ENCODE measurements at regions not wholly inside any gene's neighbourhood (a gene's known extent, or its start where the extent isn't known, plus 50 kb on each side); places are given as distances from the start of the nearest gene placed in this dataset.

- DNase-seq (ENCODE audit: low read depth): no peak
- no peak for TF ChIP-seq CTCF (IDR thresholded peaks at IDR 0.05; ENCODE audit: insufficient read depth, low read depth, low read length)
- no peak overlapping the region for H3K4me3 ChIP-seq (ENCODE audit: low read depth, low read length)
Measured at GRCh38 chr6:6920114-6920986, 187.4 kb upstream of the RREB1 start.

- TF ChIP-seq CTCF (IDR thresholded peaks at IDR 0.05; ENCODE audit: insufficient read depth, low read depth, low read length): no peak
- no peak for DNase-seq (ENCODE audit: low read depth)
- no peak overlapping the region for H3K4me3 ChIP-seq (ENCODE audit: low read depth, low read length)
Measured at GRCh38 chr6:6920987-6921313, 186.8 kb upstream of the RREB1 start.

DNA sequence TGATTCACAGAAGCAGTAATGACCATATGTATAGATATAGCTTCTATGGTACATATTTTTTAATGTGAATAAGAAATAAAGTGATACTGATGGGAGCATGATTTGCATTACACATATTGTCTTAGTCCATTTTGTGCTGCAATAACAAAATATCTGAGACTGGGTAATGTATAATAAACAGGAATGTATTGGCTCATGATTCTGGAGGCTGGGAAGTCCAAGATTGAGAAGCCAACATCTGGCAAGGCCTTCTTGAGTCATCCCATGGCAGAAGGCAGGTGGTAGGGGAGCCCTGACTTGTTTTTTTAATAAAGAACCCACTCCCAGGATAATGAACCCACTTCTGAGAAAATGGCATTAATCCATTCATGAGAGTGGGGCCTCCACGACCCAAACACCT, 185.6 kb upstream of the RREB1 start:
- no peak for DNase-seq (ENCODE audit: low read depth)
- H3K4me3 ChIP-seq (ENCODE audit: low read depth, low read length): no peak overlapping the region
- TF ChIP-seq CTCF (IDR thresholded peaks at IDR 0.05; ENCODE audit: insufficient read depth, low read depth, low read length): no peak

GRCh38 chr6:6923605-6924004, 184.2 kb upstream of the RREB1 start:
- H3K4me3 ChIP-seq (ENCODE audit: low read depth, low read length): no peak overlapping the region
- no peak for DNase-seq (ENCODE audit: low read depth)
- TF ChIP-seq CTCF (IDR thresholded peaks at IDR 0.05; ENCODE audit: insufficient read depth, low read depth, low read length): no peak

GRCh38 chr6:6924708-6925107, 183.1 kb upstream of the RREB1 start:
- no peak for TF ChIP-seq CTCF (IDR thresholded peaks at IDR 0.05; ENCODE audit: insufficient read depth, low read depth, low read length)
- no peak overlapping the region for H3K4me3 ChIP-seq (ENCODE audit: low read depth, low read length)
- no peak for DNase-seq (ENCODE audit: low read depth)

DNA sequence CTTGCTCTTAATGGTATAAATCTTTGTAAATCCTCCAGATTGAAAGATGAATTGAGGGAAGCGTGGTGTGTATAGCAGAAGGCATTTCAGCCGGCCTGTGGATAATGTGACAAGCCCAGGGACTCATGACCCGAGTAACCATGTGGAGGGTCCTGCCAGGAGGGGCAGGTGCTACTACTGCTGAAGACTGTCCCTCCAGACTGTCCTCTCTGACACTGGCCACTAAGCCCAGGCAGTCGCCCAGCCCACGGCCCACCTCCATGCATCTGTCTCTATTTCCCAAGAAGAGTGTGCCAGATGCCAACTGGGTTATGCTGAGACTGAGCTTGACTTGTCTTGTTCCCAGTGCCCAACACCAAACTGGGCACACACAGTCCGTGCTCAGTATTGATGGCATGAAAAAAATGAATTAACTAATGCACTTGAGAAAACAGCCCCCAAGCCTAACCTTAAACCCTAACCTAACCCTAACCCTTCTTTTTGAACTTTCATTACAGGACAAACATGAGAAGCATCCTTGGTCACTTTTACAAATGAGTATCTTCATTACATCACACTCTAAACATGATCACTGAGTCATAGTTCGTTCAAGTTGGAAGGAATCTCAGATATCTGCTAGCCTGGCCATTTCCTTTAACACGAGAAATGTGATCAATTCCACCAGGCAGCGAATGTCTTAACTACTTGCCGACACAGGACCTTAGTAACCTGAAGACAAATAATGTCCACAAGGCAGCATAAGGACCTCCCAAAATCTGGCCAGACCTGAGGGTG, 182.2 kb upstream of the RREB1 start:
- no peak overlapping the region for H3K4me3 ChIP-seq (ENCODE audit: low read depth, low read length)
- no peak for DNase-seq (ENCODE audit: low read depth)
- TF ChIP-seq CTCF (IDR thresholded peaks at IDR 0.05; ENCODE audit: insufficient read depth, low read depth, low read length): no peak

Measured in fibroblast of villous mesenchyme (primary cell).